OCI-LY3 (cell line): ENCODE measurements at regions not wholly inside any gene's neighbourhood (a gene's known extent, or its start where the extent isn't known, plus 50 kb on each side); places are given as distances from the start of the nearest gene placed in this dataset.

Experiments
- EZH2phosphoT487 ChIP-seq: fragments of 200-600 bp; shearing (Covaris generic); IDR thresholded peaks from 2 replicates; pipeline ENCODE4 v1.6.1; 2018; ENCODE audit warnings: antibody characterized with exemption, mixed run types, low read depth
- TF ChIP-seq, protein P1 (sequence below): fragments of 200-600, 300-600 bp; sonication (generic); IDR thresholded peaks from 2 replicates; pipeline ENCODE4 v1.5.1; 2014; ENCODE audit warnings: antibody characterized with exemption, low read length, low read depth

GRCh38 chr20:55596431-55596830, 408.9 kb downstream of the CBLN4 start:
- TF ChIP-seq, protein P1, sequence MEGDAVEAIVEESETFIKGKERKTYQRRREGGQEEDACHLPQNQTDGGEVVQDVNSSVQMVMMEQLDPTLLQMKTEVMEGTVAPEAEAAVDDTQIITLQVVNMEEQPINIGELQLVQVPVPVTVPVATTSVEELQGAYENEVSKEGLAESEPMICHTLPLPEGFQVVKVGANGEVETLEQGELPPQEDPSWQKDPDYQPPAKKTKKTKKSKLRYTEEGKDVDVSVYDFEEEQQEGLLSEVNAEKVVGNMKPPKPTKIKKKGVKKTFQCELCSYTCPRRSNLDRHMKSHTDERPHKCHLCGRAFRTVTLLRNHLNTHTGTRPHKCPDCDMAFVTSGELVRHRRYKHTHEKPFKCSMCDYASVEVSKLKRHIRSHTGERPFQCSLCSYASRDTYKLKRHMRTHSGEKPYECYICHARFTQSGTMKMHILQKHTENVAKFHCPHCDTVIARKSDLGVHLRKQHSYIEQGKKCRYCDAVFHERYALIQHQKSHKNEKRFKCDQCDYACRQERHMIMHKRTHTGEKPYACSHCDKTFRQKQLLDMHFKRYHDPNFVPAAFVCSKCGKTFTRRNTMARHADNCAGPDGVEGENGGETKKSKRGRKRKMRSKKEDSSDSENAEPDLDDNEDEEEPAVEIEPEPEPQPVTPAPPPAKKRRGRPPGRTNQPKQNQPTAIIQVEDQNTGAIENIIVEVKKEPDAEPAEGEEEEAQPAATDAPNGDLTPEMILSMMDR = no peak
- no peak for TF ChIP-seq EZH2phosphoT487
